ENCODE measurements at regions not wholly inside any gene's neighbourhood (a gene's known extent, or its start where the extent isn't known, plus 50 kb on each side); places are given as distances from the start of the nearest gene placed in this dataset.

- no peak for DNase-seq
Observed at GRCh38 chr7:157482517-157483087, 145.8 kb downstream of the DNAJB6 start.

DNA sequence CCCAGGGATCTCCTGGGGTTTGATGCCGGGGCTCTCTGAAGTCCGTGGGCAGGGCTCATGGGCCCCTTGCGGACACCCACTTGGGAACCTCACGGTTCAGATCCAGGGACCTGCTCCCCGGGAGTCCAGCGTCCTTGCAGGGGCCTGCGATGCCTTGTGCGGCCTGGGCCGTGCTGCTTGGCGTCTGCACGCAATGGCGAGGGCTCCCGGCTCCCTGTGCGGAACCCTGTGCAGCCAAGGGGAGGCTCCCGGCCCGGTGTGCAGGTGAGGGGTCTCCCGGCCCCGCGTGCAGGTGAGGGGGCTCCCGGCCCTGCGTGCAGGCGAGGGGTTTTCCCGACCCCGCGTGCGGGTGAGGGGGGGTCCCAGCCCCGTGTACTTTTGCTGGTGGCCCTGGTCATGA, 146.7 kb downstream of the DNAJB6 start:
- DNase-seq: no peak

- no peak for DNase-seq
Observed at GRCh38 chr7:157483971-157484410, 147.2 kb downstream of the DNAJB6 start.

DNA sequence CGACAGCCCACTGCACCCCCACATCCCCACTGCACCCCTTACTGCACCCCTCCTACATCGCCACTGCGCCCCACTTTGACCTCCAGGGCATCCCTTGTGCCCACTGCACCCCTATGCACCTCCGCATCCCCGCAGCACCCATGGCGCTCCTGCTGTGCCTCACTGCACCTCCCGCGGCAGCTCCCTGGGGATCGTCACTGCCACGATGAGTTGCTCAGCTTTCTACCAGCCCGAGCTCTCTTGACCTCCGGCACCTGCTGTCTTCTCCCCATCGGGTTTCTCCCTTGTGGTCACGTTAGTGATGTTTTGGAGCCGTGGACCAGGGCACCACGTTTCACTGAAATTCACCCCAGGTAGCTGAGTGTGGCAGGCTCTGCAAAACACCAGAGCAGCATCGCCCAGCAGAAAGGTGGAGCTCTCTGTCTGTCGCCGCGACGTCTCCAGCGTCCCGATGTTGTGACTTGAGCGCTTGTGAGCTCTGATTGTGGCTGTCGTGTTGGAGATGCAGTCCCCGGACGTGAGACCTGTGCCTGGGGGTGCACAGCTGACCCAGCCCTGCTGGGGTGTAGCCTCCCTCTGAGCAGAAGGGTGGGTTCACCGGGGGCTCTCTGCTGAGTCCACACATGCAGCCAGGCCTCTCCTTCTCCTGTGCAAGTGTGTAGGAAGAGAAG, 147.7 kb downstream of the DNAJB6 start:
- DNase-seq: no peak

DNA sequence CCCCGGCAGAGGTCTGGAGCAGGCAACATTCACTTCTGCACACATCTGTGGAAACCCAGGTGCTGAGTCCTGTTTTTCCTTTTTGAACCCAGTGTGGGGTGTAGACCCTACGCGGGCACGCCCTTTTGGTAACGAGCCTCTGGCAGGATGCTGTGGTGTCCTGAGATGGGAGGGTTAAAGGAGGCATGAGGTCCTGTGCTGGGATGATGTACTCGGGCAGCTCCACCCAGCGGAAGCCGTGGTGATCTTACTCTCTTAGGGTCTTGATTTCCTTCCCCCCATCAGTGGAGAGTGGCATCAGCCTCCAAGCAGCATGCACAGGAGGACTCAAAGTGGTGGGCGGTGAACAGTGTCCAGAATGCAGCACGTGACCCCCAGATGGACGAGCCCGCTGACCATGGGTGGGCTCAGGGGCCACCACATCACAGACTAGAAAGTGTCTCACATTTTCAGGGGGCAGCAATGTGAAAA, 148.6 kb downstream of the DNAJB6 start:
- DNase-seq: no peak

DNA sequence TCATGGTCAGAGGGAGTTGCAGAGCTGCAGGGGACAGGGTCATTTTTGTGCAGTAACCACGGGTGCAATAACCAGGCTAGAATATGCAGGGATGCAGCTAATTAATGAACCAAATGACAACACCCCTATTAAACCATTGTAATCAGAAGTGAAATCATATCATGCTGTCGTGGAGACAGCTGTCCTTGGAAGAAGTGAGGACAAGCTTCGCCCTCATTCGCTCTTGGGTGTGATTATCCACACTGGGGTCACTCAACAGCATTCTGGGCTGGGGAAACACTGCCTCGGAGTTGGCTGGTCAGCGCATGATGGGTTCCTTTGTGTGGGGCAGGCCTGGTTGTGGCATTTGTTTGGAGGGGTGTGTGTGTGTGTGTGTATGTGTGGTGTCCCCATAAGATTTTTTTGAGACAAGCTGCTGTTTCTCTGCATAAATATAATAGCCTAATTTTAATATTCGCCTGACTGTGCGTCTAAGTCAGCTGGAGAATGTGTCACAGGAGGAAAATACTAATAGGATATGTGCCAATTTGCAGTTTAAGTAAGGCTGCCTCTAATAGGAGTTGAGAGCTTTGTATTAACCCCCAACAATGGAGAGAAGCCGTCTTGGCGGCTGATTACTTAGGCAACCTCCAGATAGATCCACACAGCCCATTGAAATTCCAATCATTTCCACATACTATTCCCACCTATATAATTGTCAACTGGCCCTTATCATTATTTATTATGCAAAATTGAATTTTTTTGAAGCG, 149.4 kb downstream of the DNAJB6 start:
- DNase-seq: no peak

DNA sequence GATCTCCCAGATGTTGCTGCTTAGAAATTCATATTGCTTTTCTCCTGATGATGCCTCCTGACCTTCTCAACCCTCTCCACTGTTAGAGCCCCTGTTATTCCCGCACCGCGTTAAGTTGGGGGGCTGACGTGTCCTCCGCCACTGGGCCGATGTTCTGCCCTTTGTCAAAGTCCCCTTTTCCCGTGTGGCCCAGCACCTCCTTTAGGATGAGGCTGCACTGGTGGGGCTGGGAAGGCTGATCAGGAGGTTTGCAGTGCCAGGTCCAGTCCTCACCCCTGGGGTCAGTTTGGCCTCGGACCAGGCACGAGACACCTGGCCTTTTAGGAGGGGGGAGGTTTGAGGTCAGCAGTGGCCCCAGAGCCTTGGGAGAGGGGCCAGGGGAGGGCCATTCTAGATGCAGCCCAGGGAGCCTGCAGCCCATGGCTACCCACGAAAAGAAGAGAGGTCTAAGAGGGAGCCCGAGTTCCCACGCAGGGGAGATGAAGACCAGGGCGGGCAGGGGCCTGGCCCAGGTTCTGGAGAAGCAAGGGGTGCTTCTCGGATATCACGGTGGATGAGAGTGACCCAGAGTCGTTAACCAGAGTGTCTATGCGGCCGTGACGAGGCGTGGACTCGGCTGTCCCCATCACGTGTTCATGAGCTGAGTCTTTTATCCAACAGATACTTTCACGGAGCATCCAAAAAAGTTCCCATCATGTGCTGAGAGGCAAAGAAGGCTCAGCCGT, 150.4 kb downstream of the DNAJB6 start:
- DNase-seq: no peak

DNA sequence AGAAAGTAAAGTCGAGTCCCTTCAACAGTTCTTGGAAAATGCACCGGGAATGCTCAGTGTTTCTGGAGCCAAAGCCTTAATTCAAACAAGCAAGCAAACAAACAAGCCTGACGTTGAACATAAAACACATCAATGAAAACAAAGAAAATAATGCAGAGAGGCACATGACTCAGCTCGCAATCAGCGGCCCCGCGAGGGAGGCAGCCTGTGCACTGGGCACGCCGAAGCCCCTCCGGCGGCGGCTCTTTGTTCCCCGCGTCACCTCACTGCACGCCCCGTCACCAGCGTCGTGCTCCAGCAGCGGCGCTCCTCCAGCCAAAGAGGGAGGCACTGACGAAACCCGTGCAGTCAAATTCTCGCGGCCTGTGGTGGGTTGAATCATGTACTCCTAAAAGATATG, 151.5 kb downstream of the DNAJB6 start:
- no peak for DNase-seq

GRCh38 chr7:157488966-157489365, 152.2 kb downstream of the DNAJB6 start:
- no peak for DNase-seq

Data from RPMI8226 (cell line).